ENCODE measurements at regions not wholly inside any gene's neighbourhood (a gene's known extent, or its start where the extent isn't known, plus 50 kb on each side); places are given as distances from the start of the nearest gene placed in this dataset.

DNA sequence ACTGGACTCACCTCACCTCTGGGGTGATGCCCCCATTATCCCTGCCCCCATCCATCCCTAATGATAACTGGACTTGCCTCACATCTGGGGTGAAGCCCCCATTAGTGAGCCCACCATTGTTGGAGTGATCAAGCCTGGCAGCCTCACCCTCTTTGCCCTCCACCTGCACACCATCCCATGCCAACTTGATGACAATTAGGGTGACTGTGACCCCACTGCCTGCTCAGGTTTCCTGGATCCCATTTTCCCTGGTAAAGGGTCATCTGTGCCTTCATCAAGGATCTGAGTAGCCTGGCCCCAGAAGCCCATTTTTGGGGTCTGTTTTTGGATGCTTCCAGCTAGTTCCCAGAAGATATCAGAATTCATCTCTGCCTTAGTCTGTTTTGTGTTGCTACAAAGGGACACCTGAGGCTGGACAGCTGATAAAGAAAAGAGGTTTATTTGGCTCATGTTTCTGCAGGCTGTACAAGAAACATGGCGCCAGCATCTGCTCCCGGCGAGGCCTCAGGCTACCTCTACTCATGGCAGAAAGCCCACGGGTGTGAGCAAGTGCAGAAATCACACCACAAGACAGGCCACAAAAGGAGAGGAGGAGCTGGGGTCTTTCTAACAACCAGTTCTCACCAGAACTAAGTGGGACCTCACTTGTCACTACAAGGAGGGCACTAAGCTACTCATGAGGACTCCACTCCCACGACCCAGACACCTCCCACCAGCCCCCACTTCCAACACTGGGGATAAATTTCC lies 196.4 kb upstream of the TWIST2 start:
- TF ChIP-seq, protein P1, sequence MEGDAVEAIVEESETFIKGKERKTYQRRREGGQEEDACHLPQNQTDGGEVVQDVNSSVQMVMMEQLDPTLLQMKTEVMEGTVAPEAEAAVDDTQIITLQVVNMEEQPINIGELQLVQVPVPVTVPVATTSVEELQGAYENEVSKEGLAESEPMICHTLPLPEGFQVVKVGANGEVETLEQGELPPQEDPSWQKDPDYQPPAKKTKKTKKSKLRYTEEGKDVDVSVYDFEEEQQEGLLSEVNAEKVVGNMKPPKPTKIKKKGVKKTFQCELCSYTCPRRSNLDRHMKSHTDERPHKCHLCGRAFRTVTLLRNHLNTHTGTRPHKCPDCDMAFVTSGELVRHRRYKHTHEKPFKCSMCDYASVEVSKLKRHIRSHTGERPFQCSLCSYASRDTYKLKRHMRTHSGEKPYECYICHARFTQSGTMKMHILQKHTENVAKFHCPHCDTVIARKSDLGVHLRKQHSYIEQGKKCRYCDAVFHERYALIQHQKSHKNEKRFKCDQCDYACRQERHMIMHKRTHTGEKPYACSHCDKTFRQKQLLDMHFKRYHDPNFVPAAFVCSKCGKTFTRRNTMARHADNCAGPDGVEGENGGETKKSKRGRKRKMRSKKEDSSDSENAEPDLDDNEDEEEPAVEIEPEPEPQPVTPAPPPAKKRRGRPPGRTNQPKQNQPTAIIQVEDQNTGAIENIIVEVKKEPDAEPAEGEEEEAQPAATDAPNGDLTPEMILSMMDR (IDR thresholded peaks at IDR 0.05; ENCODE audit: borderline replicate concordance, extremely low read depth, low read length, poor library complexity, severe bottlenecking), result no peak
- no peak for TF ChIP-seq EZH2 (IDR thresholded peaks at IDR 0.05; ENCODE audit: borderline replicate concordance, low read depth, low read length, severe bottlenecking)

Data from DND-41 (cell line).